Stimulated activated CD4-positive, alpha-beta T cell treated with anti-CD3 and anti-CD28 coated beads, Interleukin-2, amount 100 ng/mL, for 48 hours (primary cell): ENCODE measurements at regions not wholly inside any gene's neighbourhood (a gene's known extent, or its start where the extent isn't known, plus 50 kb on each side); places are given as distances from the start of the nearest gene placed in this dataset.

ENCODE experiments used
- DNase-seq, 2 donors: peaks; one replicate each; pipeline ENCODE4 v3.0.0-alpha.2; 2020

DNA sequence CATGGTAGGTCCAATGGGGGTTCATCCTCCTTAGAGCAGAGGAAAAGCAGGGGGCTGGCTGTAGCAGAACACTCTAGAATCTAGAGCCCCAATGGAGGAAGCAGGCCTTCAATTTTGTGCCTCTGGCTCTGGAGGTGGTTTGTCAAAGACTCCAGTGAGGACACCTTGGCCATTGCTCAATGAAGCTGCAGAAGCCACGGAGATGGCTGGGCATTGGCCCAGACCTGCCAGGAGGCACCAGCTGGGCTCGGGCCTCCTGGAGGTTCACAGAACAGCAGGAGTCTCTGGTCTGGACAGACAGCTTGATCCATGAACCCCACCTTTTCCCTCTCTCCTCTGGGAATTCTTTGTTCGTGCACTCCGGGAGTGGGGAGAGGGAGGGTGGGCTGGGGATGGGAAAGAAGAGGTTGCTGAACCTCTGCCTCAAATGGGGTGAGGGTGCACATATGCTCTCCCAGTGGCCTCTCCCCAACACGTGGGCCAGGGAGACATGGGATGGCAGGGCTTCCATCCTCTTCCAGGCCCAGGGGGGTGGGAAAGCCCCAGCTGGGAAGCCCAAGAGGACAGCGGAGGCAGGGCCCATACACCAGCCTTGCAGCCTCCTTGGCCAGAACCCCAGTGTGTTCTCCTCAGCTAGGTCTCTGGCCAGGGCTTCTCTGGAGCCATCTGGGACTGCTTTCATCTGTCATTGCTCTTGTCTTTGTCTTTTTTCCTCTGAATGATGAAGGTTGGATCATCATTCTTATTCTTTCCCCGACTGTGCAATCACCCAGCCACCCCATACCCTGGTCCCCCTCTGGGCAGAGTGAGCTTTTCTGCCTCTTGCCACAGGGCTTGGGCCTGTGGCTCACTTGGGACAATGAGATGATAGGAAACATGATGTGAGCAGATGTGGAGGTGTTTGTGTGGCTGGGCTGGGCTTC, 1019.4 kb downstream of the BRD1 start:
- DNase-seq, result no peak

DNA sequence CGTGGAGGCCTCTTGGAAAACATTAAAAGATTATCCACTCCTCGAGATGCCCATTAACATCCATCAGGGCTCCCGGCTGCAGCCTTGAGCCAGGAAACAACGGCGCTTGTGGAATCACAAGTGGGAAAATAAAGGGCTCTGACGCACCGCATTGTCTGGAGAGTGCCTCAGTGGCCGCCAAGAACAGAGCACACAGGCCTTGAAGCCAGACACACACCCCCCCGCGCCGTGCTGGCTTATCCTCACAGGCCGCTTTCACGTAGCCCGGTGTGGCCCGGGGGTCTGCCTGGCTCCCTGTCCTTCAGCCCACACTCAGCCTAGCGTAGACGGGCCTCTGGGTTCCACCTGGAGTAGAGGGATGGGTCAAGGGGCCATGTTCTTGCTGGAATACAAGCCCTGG, 1020.5 kb downstream of the BRD1 start:
- no peak for DNase-seq

DNA sequence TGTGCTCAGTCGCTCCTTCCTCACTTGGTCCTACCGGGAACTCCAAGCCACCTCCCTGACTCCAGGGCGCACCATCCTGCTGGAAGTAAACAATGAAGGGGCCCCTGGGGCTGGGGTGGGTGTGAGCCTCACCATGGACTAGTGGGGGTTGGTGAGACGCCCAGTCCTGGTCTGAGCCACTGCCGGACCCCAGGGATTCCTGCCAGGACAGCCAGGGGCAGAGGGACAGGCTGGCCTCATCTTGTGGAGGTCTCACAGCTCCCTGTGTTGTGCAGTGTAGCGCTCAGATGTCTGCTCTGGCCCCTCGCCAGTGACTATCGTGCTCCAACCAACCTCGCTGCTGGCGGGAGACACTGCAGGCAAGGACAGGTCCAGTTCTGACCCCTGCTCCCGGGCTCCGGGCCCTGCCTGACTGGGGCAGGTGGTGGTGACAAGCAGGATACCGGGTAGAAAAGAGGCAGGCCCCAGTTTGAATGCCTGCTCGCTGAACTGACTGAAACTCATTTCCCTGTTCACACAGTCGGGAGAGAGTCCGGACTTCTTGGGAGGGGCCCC, 1021.4 kb downstream of the BRD1 start:
- DNase-seq, result no peak

DNA sequence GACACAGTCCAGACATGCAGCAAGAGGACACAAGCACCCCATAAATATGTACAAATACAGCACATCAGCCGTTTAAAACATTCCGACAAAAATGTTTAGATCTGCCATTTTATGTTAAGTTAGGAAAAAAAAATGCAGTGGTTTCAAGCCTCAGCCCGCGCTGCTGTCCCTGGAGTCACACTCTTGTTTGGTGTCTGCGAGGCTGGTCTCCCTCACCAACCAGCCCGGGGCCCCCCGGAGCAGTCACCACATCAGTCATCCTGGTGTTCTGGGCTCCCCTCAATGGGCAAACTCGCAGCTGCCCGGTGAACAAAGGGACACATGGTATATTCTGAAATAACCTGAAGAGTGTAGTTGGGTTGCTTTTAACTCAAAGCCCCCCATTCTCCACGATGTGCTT, 1022.2 kb downstream of the BRD1 start:
- no peak for DNase-seq

DNA sequence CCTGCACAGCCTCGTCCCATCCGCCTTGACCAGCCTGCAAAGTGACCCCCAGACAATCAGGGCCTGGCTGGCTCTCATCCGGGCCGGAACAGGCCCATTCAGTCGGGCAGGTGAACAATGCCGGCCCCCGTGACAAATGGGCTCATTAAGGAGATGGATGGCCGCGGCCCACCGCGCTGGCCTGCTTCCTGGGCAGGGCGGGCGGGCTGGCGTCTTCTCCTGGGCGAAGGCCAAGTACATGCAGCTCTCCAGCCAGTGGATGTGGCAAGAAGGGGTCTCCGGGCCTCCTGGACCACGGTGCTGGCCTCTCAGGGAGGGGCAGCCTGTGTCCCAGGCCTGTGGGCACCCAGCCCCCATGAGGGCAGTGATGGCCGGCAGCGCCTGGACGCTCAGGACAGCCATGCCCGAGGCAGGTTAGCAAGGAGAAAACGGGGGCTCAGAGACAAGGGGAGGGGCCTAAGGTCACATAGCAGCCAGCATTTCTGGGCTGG, 1022.8 kb downstream of the BRD1 start:
- no peak for DNase-seq

DNA sequence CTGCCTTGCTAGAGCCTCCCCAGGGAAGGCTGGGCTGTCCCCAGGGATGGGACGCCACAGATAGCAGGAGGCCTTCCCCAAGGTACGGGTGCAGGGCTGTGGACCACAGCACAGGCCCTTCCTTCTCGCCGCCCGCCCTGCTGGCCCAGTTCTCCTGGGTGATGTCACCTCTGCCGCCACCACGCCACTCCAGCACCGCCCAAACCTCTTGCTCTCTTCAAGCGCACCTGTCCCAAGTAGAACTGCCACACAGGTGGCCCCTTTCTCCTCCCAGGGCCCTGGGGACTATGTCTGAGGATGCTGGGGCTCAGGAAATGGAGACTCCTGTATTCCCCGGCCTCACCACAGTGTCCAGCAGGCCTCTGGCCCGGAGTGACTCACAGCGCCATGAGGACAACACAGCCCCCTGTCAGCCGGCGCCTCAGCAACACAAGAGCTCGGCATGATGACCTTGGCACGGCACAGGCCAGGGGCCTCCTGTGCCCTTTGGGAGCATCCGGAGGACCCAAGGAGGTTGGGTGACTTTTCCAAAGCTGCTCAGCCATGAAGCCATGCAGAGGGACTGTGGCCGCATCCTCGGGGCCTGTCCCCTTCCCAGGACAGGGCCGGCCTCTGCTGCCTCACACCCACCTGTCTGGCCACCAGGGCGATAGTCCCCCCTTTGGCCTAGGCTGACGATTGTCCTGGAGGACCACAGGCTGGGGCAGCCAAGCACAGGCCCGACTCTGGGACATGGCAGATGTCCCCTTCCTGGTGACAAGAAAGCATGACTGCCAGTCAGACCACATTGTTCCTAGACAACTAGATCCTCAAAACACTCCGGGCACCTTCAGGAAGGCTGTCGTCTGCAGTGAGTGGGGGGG, 1023.5 kb downstream of the BRD1 start:
- no peak for DNase-seq

DNA sequence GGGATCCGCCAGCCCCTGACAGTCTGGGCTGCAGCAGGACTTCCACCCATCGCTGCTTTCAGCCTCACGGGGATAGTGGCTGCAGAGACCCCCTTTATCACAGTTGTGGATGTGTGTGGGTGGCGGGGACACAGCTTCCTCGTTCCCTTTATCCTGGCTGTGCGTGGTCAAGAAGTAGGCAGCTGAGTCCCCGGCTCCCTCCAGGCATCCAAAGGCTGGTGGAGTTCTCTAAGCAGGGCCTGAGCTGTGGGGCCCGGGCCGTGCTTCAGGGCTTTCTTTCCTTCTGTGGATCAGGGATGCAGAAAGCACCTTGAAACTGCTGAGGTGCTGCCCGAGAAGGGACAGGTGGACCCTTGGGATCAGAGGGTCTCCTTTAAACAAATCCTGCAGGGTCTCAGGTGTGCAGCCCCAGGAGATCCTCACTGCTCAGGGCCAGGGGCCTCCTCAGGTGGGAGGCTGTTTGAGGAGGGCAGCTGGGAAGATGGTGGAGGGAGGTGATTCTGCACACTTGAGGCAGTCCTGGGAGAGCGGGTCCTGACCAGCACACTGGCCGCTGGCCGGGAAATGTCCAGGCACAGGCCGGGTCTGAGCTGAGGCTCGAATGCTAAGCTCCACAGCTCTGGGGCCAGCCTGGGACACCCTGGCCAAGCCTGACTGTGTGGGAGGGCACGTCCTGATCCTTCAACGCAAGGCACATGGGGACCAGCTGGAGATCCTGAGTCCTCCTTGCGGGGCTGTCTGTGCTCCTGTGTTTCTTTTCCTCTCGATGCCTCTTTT, 1024.3 kb downstream of the BRD1 start:
- DNase-seq, result no peak

DNA sequence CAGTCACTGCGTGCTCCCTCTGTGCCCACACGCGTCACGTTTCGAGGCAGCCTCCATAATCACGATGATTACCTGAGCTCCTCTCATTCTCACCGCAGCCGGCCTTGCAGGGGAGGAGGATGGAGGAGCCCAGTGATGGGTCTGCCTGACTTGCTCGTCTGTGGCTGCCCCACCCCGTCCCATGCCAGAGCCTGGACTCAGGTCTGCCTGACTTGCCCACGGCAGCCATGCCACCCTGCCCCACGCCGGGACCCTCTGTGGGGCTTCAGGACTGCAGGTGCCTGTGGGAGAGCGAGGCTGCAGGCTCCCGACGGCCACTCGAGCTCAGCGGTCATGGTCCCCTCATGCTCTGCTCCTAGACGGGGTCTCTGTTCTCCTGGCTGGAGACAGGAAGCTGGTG, 1025.1 kb downstream of the BRD1 start:
- no peak for DNase-seq

DNA sequence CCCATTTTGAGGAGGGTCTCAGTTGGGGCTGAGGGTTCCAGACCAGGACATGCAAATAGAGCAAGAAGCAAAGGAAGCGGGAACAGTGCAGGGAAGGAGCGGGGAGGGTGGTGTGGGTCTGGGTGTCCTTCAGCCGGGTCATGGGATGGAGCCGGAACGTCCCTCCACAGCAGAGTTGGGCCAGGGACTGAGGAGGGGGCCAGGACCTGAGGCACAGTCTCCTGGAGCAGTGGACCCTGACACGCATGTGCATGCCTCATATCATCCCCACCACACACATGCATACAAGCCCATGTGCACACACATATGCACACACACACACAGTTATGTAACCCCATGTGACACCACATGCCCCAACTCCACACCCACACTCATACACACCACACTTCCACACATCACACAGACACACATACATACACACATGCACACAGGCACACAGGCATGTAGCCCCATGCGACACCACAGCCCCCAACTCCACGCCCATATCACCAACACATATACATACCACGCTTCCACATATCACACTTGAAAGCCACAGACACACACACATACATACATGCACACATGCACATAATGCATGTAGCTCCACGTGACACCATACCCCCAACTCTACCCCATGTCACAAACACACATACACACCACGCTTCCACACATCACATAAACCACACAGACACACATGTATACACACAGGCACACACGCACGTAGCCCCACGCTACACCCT, 1026.6 kb downstream of the BRD1 start:
- DNase-seq, result no peak

DNA sequence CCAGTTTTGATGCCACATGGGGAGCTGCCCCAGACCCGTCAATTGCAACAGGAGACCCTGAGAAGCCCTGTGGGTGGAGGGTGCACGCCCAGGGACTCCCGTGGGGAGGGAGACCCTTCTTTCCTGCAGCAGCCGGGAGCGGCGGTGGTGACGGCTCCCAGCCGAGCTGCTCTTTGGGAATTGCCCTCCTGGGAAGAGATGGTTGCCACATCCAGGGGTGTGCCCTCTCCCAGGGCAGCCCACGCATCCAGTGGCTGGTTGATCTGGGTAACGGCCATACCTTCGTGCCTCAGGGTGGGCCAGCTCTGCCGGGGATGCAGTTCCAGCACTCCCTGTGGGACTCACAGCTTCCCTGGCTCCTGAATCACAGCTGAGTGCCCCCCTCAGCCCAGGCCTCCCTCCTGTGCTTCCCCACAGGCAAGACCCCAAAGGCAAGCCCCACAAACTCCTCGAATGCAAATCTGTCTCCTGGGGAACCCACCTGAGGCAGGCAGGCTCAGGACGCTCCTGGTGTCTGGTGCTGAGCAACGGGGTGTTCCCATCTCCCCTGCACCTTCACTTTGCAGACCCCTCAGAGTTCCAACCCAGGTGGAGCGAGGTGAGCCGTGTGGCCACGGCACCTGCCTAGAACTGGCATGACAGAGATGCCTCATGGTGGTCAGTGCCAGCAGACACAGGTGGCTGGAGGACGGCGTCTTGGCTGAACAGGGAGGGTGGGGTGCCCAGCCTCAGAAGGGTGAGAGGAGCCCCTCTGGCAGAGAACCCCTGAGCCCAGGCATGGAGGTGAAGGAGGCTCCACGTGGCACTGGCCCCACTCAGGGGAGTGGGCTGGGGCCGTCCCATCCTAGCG, 1027.4 kb downstream of the BRD1 start:
- DNase-seq, result no peak

DNA sequence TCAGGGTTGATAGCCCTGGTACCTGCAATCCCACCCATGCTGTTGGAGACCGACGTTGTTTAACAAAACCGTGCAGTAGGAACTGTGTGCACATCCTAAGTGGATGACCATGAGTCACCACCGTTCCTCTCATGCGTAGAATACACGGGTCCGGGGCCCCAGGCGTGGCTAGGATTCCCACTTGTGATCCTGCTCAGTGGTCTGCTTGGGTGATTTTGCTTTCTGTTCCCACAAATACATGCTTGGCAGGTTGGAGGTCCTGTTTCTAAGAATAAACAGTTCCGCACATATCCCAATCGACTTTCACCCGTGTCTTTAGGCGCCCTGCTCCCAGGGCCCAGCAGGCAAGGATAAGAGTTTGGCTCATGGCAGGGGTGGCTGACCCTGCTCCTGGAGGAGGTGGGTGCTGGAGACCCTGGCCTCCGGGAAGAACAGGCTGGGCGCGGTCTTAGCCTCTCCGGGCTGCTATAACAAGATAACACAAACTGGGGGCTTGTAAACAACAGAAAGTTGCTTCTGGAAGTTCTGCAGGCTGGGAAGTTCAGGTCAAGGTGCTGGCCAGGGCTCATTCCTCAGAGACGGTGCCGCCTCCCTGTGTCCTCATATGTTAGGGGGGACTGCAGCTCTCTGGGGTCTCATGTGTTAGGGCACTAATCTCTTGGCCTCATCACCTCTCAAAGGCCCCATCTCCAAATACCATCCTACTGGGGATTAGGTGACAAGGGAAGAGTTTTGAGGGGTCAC, 1028.3 kb downstream of the BRD1 start:
- DNase-seq, result no peak

DNA sequence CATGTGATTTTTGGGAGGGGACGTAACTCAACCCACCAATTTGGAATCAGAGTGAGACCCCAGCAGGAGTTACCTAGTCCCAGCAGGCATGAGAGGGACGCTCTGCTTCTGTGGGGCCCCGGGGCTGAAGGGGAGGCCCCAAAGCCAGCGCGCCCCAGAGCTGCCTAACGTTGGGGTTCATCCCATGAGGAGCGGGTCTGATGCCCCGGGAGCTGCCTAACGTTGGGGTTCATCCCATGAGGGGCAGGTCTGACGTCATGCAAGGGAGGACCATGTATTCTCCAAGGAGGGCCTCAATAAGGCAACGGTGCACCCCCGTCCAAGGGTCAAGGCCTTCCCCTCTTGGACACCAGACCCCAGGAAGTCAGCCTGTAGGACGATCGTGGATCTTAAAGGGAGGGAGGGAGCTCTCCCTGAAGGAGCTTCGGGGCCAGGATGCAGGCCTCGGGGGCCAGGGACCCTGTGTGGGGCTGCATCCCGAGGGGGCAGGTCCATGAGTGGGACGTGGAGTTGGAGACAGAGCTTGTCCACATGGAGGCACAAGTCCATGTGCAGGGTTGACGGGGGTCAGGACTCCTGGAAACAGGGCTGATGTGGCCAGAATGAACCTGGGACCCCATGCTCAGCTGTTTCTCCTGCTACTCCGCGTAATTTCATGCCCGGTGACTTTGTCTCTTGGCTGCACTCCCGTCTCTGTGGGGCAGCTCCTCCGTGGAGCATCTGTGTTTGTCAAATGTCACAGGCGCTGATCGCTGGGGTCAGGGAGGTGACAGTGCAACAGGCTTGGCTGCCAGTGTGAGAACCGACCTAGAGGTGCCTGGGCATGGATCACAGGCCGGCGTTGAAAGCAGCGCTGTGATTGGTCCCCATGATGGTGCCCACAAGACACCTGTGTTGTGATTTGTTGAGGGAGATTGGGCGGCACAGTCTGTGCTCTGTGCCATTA, 1029.1 kb downstream of the BRD1 start:
- DNase-seq, result no peak

DNA sequence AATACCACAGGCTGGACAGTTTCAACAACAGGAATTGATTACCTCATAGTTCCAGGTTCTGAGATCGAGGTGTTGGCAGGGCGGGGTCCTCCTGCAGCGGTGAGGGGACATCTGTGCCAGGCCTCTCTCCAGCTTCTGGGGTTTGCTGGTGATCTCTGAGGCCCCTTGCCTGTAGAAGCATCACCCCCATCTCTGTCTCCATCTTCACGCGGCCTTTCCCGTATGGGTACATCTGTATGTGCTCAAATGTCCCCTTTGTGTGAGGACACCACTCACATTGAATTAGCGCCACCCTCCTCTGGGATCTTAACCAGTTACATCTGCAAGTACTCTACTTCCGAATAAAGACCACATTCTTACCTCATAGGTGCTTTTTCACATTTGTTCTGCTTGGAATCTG, 1029.9 kb downstream of the BRD1 start:
- no peak for DNase-seq

DNA sequence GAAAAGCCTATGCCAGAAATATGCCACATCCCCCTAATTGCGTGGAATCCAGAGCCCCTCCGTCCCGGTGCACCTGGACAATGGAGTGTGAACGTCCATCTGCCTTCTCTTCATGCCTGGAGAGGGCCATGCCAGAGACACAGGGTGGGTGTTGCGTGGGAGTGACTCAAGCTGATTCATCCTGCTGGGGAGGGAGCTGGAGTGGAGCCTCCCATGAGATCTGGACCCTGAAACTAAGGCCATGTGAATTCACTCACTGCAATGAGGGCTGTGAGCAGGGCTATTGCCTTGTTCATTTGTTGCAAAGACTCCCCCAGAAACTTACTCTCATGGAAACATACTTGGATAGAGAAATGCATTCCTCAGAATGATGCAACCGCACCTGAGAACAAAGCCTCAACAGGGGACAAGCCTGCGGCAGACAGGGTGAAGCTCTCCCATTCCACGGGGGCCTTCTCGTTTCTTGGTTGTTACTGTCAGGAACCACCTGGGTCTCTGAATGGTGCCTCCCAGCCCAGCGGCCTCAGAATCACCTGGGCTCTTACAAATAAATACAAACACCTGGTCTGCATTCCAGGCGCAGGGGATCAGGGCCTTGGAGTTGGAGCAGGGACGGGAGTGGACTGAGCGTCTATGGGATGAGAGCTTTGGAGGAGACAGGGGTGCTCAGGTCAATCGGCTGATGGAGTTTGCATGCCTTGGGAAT, 1031.2 kb downstream of the BRD1 start:
- no peak for DNase-seq

DNA sequence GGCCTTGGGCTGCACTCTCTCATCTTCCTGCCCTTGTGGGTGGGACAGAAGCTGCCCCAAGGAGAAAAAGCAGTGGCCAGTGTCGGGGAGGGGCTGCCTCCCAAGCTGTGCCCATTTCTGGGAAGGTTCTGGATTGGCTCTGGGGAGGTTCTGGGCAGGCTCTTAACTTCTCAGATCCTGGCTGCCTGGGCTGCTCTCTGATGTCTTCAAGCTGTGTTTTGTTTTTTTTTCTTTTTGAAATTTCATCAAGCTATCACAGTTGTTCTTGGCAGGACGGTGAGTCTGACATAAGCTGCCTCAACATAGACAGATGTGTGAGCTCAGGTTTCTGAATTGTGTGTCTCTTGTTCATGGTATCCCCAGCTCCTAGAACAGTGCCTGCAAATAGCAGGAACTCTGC, 1032.0 kb downstream of the BRD1 start:
- no peak for DNase-seq

DNA sequence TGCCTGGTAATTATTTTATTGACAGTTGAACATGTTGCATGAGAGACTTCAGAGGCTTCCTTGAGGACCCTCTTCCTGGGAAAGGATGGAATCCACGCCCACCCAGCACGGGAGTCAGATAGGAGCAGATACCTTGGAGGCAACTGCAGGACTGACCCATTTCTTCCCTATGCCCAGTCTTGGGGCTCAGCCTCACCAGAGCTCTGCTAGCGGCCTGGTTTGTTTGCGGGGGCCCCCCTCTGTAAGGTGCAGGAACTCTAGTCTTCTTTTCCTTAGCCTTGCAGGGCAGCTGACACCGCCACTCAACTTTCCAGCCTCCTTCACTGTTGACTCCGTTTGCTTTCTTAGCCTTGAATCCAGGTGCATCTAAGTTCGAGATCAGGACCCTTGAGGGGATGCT, 1032.8 kb downstream of the BRD1 start:
- DNase-seq, result no peak

DNA sequence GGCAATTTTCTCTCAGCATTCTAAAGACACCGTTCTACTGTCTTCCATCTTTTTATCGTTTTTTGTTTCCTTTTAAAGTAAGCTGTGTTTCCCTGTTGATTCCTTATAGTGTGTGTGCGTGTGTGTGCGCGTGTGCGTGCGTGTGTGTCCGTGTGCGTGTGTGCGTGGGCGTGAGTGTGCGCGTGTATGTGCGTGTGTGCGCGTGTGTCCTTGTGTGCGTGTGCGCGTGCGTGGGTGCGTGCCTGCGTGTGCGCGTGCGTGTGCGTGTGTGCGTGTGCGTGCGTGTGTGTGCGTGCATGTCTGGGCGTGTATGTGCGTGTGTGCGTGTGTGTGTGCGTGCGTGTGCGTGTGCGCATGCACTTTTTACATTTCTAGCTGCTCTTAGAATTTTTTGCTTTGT, 1033.7 kb downstream of the BRD1 start:
- DNase-seq, result no peak

DNA sequence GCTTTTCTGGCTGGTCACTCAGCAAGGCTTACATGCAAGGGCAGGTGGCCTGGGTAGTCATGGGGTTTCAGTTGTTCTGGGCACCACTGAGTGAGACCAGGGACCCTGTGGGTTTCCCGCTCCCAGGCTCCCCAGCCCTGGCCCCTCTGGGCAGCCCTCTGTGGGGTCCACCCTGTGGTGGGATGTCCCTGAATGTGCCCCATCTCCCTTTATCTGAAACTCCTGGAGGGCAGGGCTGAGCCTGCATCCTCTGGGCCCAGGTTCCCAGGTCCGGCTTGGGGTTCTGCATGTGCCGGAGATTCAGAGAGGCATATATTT, 1041.0 kb downstream of the BRD1 start:
- no peak for DNase-seq
